H1 (cell line): ENCODE measurements at regions not wholly inside any gene's neighbourhood (a gene's known extent, or its start where the extent isn't known, plus 50 kb on each side); places are given as distances from the start of the nearest gene placed in this dataset.

ENCODE experiments used
- CTCF ChIA-PET: fragments of 300-600 bp; sonication (Branson Sonifier 250); formaldehyde crosslinking; loops from one replicate; lab custom pipeline; 2021; ENCODE audit not compliant: partially characterized antibody; lab: Charles Lee
- POLR2A ChIA-PET: fragments of 300-600 bp; sonication (Branson Sonifier 250); formaldehyde crosslinking; loops from one replicate; lab custom pipeline; 2021; ENCODE audit warnings: inconsistent platforms; ENCODE audit not compliant: partially characterized antibody; lab: Charles Lee
- DNase-seq, 2 experiments: peaks; one replicate each; pipeline versions ENCODE4 v3.0.0 to v3.0.0-alpha.2; 2010 to 2022; ENCODE audit warnings: low spot score in 2 of 2, low read depth in 1 of 2, mixed read lengths in 1 of 2
- FAIRE-seq: peaks from 2 replicates; lab custom pipeline; 2011; peaks lifted over from hg19 to GRCh38; lab: Jason Lieb, UNC
- H2AFZ ChIP-seq: 2 replicates; pipeline ENCODE4 v1.8.1; 2012; ENCODE audit warnings: low read length, inconsistent platforms
- H2AK5ac ChIP-seq: 2 replicates; pipeline ENCODE4 v1.6.1; 2013; ENCODE audit warnings: low read depth, low read length
- H2BK120ac ChIP-seq: replicated peaks from 2 replicates; pipeline ENCODE3; 2013; ENCODE audit warnings: low read depth, low read length, inconsistent platforms
- H2BK12ac ChIP-seq: 2 replicates; pipeline ENCODE4 v1.6.1; 2013; ENCODE audit warnings: low read depth, low read length
- H2BK15ac ChIP-seq: 2 replicates; pipeline ENCODE4 v1.6.1; 2013; ENCODE audit warnings: low read length
- H2BK20ac ChIP-seq: 2 replicates; pipeline ENCODE4 v1.6.1; 2013; ENCODE audit warnings: low read length
- H2BK5ac ChIP-seq: 2 replicates; pipeline ENCODE4 v1.6.1; 2013; ENCODE audit warnings: low read depth, low read length
- H3K14ac ChIP-seq: 2 replicates; pipeline ENCODE4 v1.6.1; 2013; ENCODE audit warnings: inconsistent platforms; ENCODE audit not compliant: insufficient read length
- H3K18ac ChIP-seq: 2 replicates; pipeline ENCODE4 v1.6.1; 2013; ENCODE audit warnings: low read length; ENCODE audit errors: extremely low read depth
- H3K23ac ChIP-seq: 2 replicates; pipeline ENCODE4 v1.6.1; 2013; ENCODE audit warnings: inconsistent platforms; ENCODE audit not compliant: insufficient read length
- H3K23me2 ChIP-seq: 2 replicates; pipeline ENCODE4 v1.6.1; 2013; ENCODE audit warnings: low read depth, low read length
- H3K27ac ChIP-seq: 2 replicates; pipeline ENCODE4 v1.6.1; 2011; ENCODE audit warnings: low read depth, low read length, inconsistent platforms
- H3K27me3 ChIP-seq, 4 experiments: replicated peaks in 1 of 4; 1 replicate in 1 of 4; 2 replicates in 3 of 4; pipeline versions ENCODE4 v1.6.1 to v1.8.1; 2011 to 2013; ENCODE audit warnings: low read length in 3 of 4, mild to moderate bottlenecking in 3 of 4, inconsistent platforms in 2 of 4, mixed read lengths in 2 of 4, moderate library complexity in 1 of 4; ENCODE audit not compliant: control insufficient read depth in 3 of 4, insufficient read depth in 3 of 4; ENCODE audit errors: extremely low read depth in 1 of 4
- H3K36me3 ChIP-seq, 4 experiments: 2 replicates each; pipeline versions ENCODE4 v1.6.1 to v1.8.1; 2011 to 2013; ENCODE audit warnings: mild to moderate bottlenecking in 4 of 4, low read length in 3 of 4, moderate library complexity in 2 of 4, control low read depth in 1 of 4, inconsistent platforms in 1 of 4; ENCODE audit not compliant: insufficient read depth in 4 of 4, control insufficient read depth in 2 of 4
- H3K4ac ChIP-seq: replicated peaks from 2 replicates; pipeline ENCODE3; 2013; ENCODE audit warnings: low read length, low read depth, mixed read lengths, inconsistent platforms; ENCODE audit not compliant: insufficient read length
- H3K4me1 ChIP-seq, 4 experiments: replicated peaks in 1 of 4; 1 replicate in 1 of 4; 2 replicates in 3 of 4; pipeline versions ENCODE4 v1.6.1 to v1.8.1; 2011 to 2013; ENCODE audit warnings: low read length in 3 of 4, inconsistent platforms in 2 of 4, mixed read lengths in 1 of 4; ENCODE audit not compliant: insufficient read depth in 4 of 4, control insufficient read depth in 3 of 4
- H3K4me2 ChIP-seq, 2 experiments: 2 replicates each; pipeline versions ENCODE4 v1.6.1 to v1.8.1; 2011 to 2013; ENCODE audit warnings: low read depth in 2 of 2, low read length in 2 of 2, control low read depth in 1 of 2, inconsistent platforms in 1 of 2, mild to moderate bottlenecking in 1 of 2; ENCODE audit not compliant: insufficient read depth in 1 of 2
- H3K4me3 ChIP-seq, 4 experiments: fragments of 200-600, 300-600 bp in 1 of 4; sonication (generic), shearing (Covaris generic), sonication (Bioruptor Twin) in 1 of 4; 2 replicates each; pipeline versions ENCODE4 v1.5.1 to v1.8.1; 2011 to 2016; ENCODE audit warnings: low read length in 4 of 4, low read depth in 3 of 4, control low read depth in 2 of 4, inconsistent platforms in 2 of 4, mild to moderate bottlenecking in 2 of 4, mixed read lengths in 1 of 4, moderate library complexity in 1 of 4; ENCODE audit not compliant: insufficient read depth in 2 of 4; ENCODE audit errors: extremely low read depth in 1 of 4
- H3K56ac ChIP-seq: replicated peaks from 2 replicates; pipeline ENCODE3; 2013; ENCODE audit warnings: low read depth, mild to moderate bottlenecking, mixed read lengths, low read length, inconsistent platforms; ENCODE audit not compliant: insufficient read length
- H3K79me1 ChIP-seq: 2 replicates; pipeline ENCODE4 v1.6.1; 2013; ENCODE audit warnings: low read depth, low read length, control low read depth
- H3K79me2 ChIP-seq, 2 experiments: 2 replicates each; pipeline versions ENCODE4 v1.6.1 to v1.8.1; 2012 to 2013; ENCODE audit warnings: low read length in 2 of 2, mild to moderate bottlenecking in 2 of 2, inconsistent platforms in 1 of 2; ENCODE audit not compliant: insufficient read depth in 2 of 2, control insufficient read depth in 1 of 2
- H3K9ac ChIP-seq, 4 experiments: replicated peaks in 1 of 4; 1 replicate in 1 of 4; 2 replicates in 3 of 4; pipeline versions ENCODE4 v1.6.1 to v1.8.1; 2011 to 2013; ENCODE audit warnings: low read depth in 3 of 4, low read length in 3 of 4, control low read depth in 2 of 4, mild to moderate bottlenecking in 2 of 4, moderate library complexity in 2 of 4, inconsistent platforms in 1 of 4; ENCODE audit errors: extremely low read depth in 1 of 4
- H3K9me3 ChIP-seq, 2 experiments: 2 replicates each; pipeline versions ENCODE4 v1.6.1 to v1.8.1; 2012 to 2013; ENCODE audit warnings: mild to moderate bottlenecking in 2 of 2, moderate library complexity in 2 of 2, control low read depth in 1 of 2, inconsistent platforms in 1 of 2, low read depth in 1 of 2, low read length in 1 of 2, mixed read lengths in 1 of 2; ENCODE audit not compliant: insufficient read depth in 2 of 2
- H4K20me1 ChIP-seq, 2 experiments: replicated peaks in 1 of 2; 2 replicates each; pipeline versions ENCODE3 to v1.8.1; 2011 to 2013; ENCODE audit warnings: inconsistent platforms in 2 of 2, low read length in 2 of 2, mild to moderate bottlenecking in 1 of 2; ENCODE audit not compliant: insufficient read depth in 2 of 2, control insufficient read depth in 1 of 2
- H4K5ac ChIP-seq: 2 replicates; pipeline ENCODE4 v1.6.1; 2013; ENCODE audit warnings: low read length, low read depth, mixed read lengths, inconsistent platforms; ENCODE audit not compliant: insufficient read length
- H4K8ac ChIP-seq: 2 replicates; pipeline ENCODE4 v1.8.0; 2013; ENCODE audit warnings: mild to moderate bottlenecking, moderate library complexity, low read length, inconsistent platforms; ENCODE audit not compliant: insufficient read depth; ENCODE audit errors: extremely low read depth
- H4K91ac ChIP-seq: replicated peaks from 2 replicates; pipeline ENCODE3; 2013; ENCODE audit warnings: low read length, mixed read lengths, inconsistent platforms; ENCODE audit not compliant: insufficient read length
- ATF3 ChIP-seq: IDR thresholded peaks from 2 replicates; pipeline ENCODE4 v1.6.1; 2011; ENCODE audit warnings: low read depth, mild to moderate bottlenecking, low read length; ENCODE audit not compliant: insufficient read depth
- BCL11A ChIP-seq, 2 experiments: IDR thresholded peaks; one replicate each; pipeline ENCODE4 v1.6.1; 2011; ENCODE audit warnings: low read depth in 2 of 2, low read length in 2 of 2, mild to moderate bottlenecking in 2 of 2
- CBX8 ChIP-seq: fragments of 300-800, 300-1000 bp; sonication (generic); IDR thresholded peaks from 2 replicates; pipeline ENCODE4 v1.7.1; 2016; ENCODE audit warnings: low read depth, low read length, borderline replicate concordance
- CEBPB ChIP-seq: IDR thresholded peaks from 2 replicates; pipeline ENCODE4 v1.6.1; 2012; ENCODE audit warnings: low read depth, low read length
- HDAC2 ChIP-seq, 2 experiments: fragments of 300-600 bp in 1 of 2; sonication (generic) in 1 of 2; IDR thresholded peaks; 2 replicates each; pipeline ENCODE4 v1.6.1; 2011 to 2012; ENCODE audit warnings: low read depth in 2 of 2, low read length in 2 of 2, mild to moderate bottlenecking in 2 of 2, moderate library complexity in 2 of 2, borderline replicate concordance in 1 of 2, inconsistent platforms in 1 of 2
- POLR2AphosphoS5 ChIP-seq: IDR thresholded peaks from 2 replicates; pipeline ENCODE4 v1.6.1; 2011; ENCODE audit warnings: low read depth, low read length
- POU5F1 ChIP-seq: IDR thresholded peaks from 2 replicates; pipeline ENCODE4 v1.6.1; 2011; ENCODE audit warnings: low read depth, mild to moderate bottlenecking, low read length, moderate library complexity
- RBBP5 ChIP-seq: IDR thresholded peaks from 2 replicates; pipeline ENCODE4 v1.7.1; 2012; ENCODE audit warnings: low read depth, mild to moderate bottlenecking, inconsistent platforms, low read length, moderate library complexity, borderline replicate concordance
- TBP ChIP-seq: IDR thresholded peaks from 2 replicates; pipeline ENCODE4 v1.6.1; 2011; ENCODE audit warnings: low read depth, low read length, improper control_type of control experiment
- ZNF274 ChIP-seq: IDR thresholded peaks from 2 replicates; pipeline ENCODE4 v1.7.0; 2012; ENCODE audit warnings: low read length, borderline replicate concordance; ENCODE audit errors: extremely low read depth
- WGBS, 2 experiments: shearing (Covaris generic) in 1 of 2; methylation state at CpG; one replicate each; pipeline versions ENCODE4 v1.1.6 to v1.1.7; 2013 to 2015; ENCODE audit warnings: low lambda C conversion rate in 2 of 2, mixed read lengths in 2 of 2, inconsistent platforms in 1 of 2, low coverage in 1 of 2, missing lambda C conversion rate in 1 of 2; ENCODE audit not compliant: insufficient replicate concordance in 2 of 2, insufficient coverage in 1 of 2, insufficient read length in 1 of 2; ENCODE audit errors: extremely low coverage in 1 of 2, missing lambda C conversion rate in 1 of 2; 5-methylcytosine and 5-hydroxymethylcytosine counted together
- TF ChIP-seq, protein P1 (sequence below): IDR thresholded peaks from 2 replicates; pipeline ENCODE4 v1.6.1; 2011; ENCODE audit warnings: low read length, improper control_type of control experiment

DNA sequence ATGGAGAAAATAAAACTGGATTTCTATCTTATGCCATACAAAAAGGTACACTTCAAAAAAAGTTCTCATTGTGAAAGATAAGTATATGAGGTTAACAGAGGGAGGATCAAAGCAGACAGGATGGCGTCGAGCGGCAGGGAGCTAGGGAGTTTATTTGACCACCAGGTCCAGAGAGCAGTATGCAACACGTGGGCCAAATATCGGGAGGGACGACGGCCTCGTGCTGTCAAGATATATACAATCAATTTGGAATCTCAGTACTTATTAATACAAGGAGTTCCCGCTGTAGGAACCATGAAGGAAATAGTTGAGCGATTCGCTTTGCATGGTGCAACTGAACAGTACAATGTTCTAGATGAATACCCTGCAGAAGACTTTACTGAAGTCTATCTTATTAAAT is 1069.4 kb upstream of the INTU start:
- CTCF ChIA-PET, result interaction anchor here (0.9 kb wide), 1 partner anchor 19 kb away, joined by 3 read pairs; no protein-coding TSS in a partner anchor
- no peak overlapping the region for H2AK5ac ChIP-seq
- H3K14ac ChIP-seq, result no peak overlapping the region
- H3K27ac ChIP-seq, result no peak overlapping the region
- no peak overlapping the region for H3K56ac ChIP-seq
- H3K18ac ChIP-seq, result no peak overlapping the region
- H3K23me2 ChIP-seq, result no peaks in the 10 kb centered on the region
- no peaks in the 10 kb centered on the region for H3K79me1 ChIP-seq
- POLR2A ChIA-PET, result no interaction called here
- H4K5ac ChIP-seq, result no peak overlapping the region
- H3K4me1 ChIP-seq, result no peaks in the 10 kb centered on the region
- no peaks in the 10 kb centered on the region for H3K79me2 ChIP-seq
- no peak for DNase-seq
- peak overlapping the region; percentile 20; the same call in 1 of the 2 replicates for H2AFZ ChIP-seq
- no peaks in the 10 kb centered on the region for H3K27me3 ChIP-seq
- H2BK120ac ChIP-seq, result no peak overlapping the region
- no peaks in the 10 kb centered on the region for H4K20me1 ChIP-seq
- H3K4me2 ChIP-seq, result no peak overlapping the region
- H3K36me3 ChIP-seq, result no peaks in the 10 kb centered on the region
- no peak overlapping the region for H4K8ac ChIP-seq
- H2BK20ac ChIP-seq, result no peak overlapping the region
- no peak overlapping the region for H4K91ac ChIP-seq
- no peaks in the 10 kb centered on the region; a peak in 1 of 4 replicates for H3K9me3 ChIP-seq
- H3K23ac ChIP-seq, result no peak overlapping the region
- H2BK5ac ChIP-seq, result no peak overlapping the region
- no peak overlapping the region for H2BK12ac ChIP-seq
- no peak overlapping the region for H3K4me3 ChIP-seq
- TF ChIP-seq POLR2AphosphoS5 (no peak), CEBPB (no peak), RBBP5 (no peak), ATF3 (no peak), BCL11A (IDR thresholded peaks at IDR 0.05; ENCODE audit: low read depth in 2 of 2, low read length in 2 of 2) (no peak), CBX8 (no peak), POU5F1 (no peak), HDAC2 (IDR thresholded peaks at IDR 0.05; ENCODE audit: borderline replicate concordance in 1 of 2, low read depth in 2 of 2, low read length in 2 of 2) (no peak), ZNF274 (no peak), TBP (no peak)
- TF ChIP-seq, protein P1, sequence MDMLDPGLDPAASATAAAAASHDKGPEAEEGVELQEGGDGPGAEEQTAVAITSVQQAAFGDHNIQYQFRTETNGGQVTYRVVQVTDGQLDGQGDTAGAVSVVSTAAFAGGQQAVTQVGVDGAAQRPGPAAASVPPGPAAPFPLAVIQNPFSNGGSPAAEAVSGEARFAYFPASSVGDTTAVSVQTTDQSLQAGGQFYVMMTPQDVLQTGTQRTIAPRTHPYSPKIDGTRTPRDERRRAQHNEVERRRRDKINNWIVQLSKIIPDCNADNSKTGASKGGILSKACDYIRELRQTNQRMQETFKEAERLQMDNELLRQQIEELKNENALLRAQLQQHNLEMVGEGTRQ, result no peak
- no peak overlapping the region for H2BK15ac ChIP-seq
- H3K9ac ChIP-seq, result no peak overlapping the region
- WGBS, 2 experiments, result 91% methylated on average over 11 of the region's 11 CpGs; no CpG with 5 or more reads in 1 of the 2 experiments
- no peak for FAIRE-seq
- no peak overlapping the region for H3K4ac ChIP-seq
